Caco-2 (cell line): ENCODE measurements at regions not wholly inside any gene's neighbourhood (a gene's known extent, or its start where the extent isn't known, plus 50 kb on each side); places are given as distances from the start of the nearest gene placed in this dataset.

ENCODE experiments used
- BruUV-seq: library from RNA; stranded (reverse); fragments of 400-500 nt; replicated peaks from 2 replicates; lab custom pipeline; 2021; lab: Mats Ljungman, UMichigan
- CTCF ChIA-PET: fragments of 300-600 bp; sonication (Branson Sonifier 250); formaldehyde crosslinking; loops from one replicate; lab custom pipeline; 2022; ENCODE audit warnings: antibody characterized with exemption; lab: Charles Lee
- POLR2A ChIA-PET: fragments of 300-600 bp; sonication (Branson Sonifier 250); formaldehyde crosslinking; loops from one replicate; lab custom pipeline; 2022; ENCODE audit warnings: antibody characterized with exemption; lab: Charles Lee
- DNase-seq, 2 experiments: peaks; one replicate each; pipeline versions ENCODE4 v3.0.0 to v3.0.0-alpha.2; 2020 to 2022
- H3K27me3 ChIP-seq: replicated peaks from 2 replicates; pipeline ENCODE4 v1.6.0; 2011; ENCODE audit warnings: low read length; ENCODE audit not compliant: control insufficient read depth, insufficient read depth
- H3K36me3 ChIP-seq: 2 replicates; pipeline ENCODE4 v1.5.1; 2011; ENCODE audit warnings: low read length; ENCODE audit not compliant: control insufficient read depth, insufficient read depth
- H3K4me1 ChIP-seq: fragments of 250-450 bp; sonication (Bioruptor Pico); 2 replicates; pipeline ENCODE4 v1.5.1; 2020; ENCODE audit warnings: mild to moderate bottlenecking
- H3K4me3 ChIP-seq: 2 replicates; pipeline ENCODE4 v1.5.1; 2011; ENCODE audit warnings: low read depth, mild to moderate bottlenecking, control low read depth, low read length
- H3K9me3 ChIP-seq: fragments of 250-450 bp; sonication (Bioruptor Pico); 2 replicates; pipeline ENCODE4 v1.5.1; 2020; ENCODE audit warnings: mild to moderate bottlenecking, moderate library complexity
- H3K27ac Mint-ChIP-seq: one replicate; pipeline ENCODE4 v1.8.0; 2022; ENCODE audit warnings: mixed read lengths; ENCODE audit not compliant: unreplicated experiment
- H3K27me3 Mint-ChIP-seq: one replicate; pipeline ENCODE4 v1.8.0; 2022; ENCODE audit warnings: mixed read lengths; ENCODE audit not compliant: insufficient read depth, unreplicated experiment
- H3K36me3 Mint-ChIP-seq: one replicate; pipeline ENCODE4 v1.8.0; 2022; ENCODE audit warnings: mild to moderate bottlenecking, mixed read lengths; ENCODE audit not compliant: insufficient read depth, unreplicated experiment
- H3K4me1 Mint-ChIP-seq: one replicate; pipeline ENCODE4 v1.8.0; 2022; ENCODE audit warnings: low read depth, mixed read lengths; ENCODE audit not compliant: unreplicated experiment
- H3K4me3 Mint-ChIP-seq: one replicate; pipeline ENCODE4 v1.8.0; 2022; ENCODE audit warnings: mild to moderate bottlenecking, moderate library complexity, mixed read lengths; ENCODE audit not compliant: unreplicated experiment
- H3K9me3 Mint-ChIP-seq: one replicate; pipeline ENCODE4 v1.8.0; 2022; ENCODE audit warnings: mixed read lengths; ENCODE audit not compliant: unreplicated experiment
- CTCF ChIP-seq, 2 experiments: fragments of 200-600 bp in 1 of 2; IDR thresholded peaks; 1 replicate in 1 of 2; 2 replicates in 1 of 2; pipeline versions ENCODE4 v1.5.1 to v1.8.0; 2011 to 2022; ENCODE audit warnings: antibody characterized with exemption in 1 of 2, control low read depth in 1 of 2, inconsistent platforms in 1 of 2, low read depth in 1 of 2, low read length in 1 of 2, mild to moderate bottlenecking in 1 of 2, moderate library complexity in 1 of 2; ENCODE audit not compliant: insufficient read depth in 1 of 2, severe bottlenecking in 1 of 2, unreplicated experiment in 1 of 2
- intact Hi-C: fragments of 100-400 bp; cut with micrococcal nuclease; formaldehyde crosslinking; loops from one replicate; pipeline ENCODE4 v1.10.0; 2022; ENCODE audit not compliant: unreplicated experiment

- Histone ChIP-seq H3K4me3 (no peak overlapping the region), H3K4me1 (no peaks in the 10 kb centered on the region), H3K27me3 (no peaks in the 10 kb centered on the region), H3K36me3 (no peaks in the 10 kb centered on the region), H3K9me3 (no peaks in the 10 kb centered on the region)
- no peaks in the 10 kb centered on the region for H3K27me3 Mint-ChIP-seq
- intact Hi-C loops, result no loop called here
- no peaks in the 10 kb centered on the region for H3K4me1 Mint-ChIP-seq
- BruUV-seq, result no TSS peak
- DNase-seq, result no peak
- POLR2A ChIA-PET, result no interaction called here
- TF ChIP-seq CTCF (IDR thresholded peaks at IDR 0.05; ENCODE audit: insufficient read depth in 1 of 2, low read depth in 1 of 2, low read length in 1 of 2, severe bottlenecking in 1 of 2, unreplicated experiment in 1 of 2), result no peak
- H3K36me3 Mint-ChIP-seq, result no peaks in the 10 kb centered on the region
- H3K9me3 Mint-ChIP-seq, result peaks cover 10% of the 10 kb centered on the region
- CTCF ChIA-PET, result no interaction called here
- no peak overlapping the region for H3K27ac Mint-ChIP-seq
- no peak overlapping the region for H3K4me3 Mint-ChIP-seq
These were observed 1335.6 kb downstream of the AACS start for GRCh38 chr12:126400831-126401230.

GRCh38 chr12:126404293-126404881 is 1339.2 kb downstream of the AACS start:
- Histone ChIP-seq H3K9me3 (no peaks in the 10 kb centered on the region), H3K36me3 (no peaks in the 10 kb centered on the region), H3K27me3 (no peaks in the 10 kb centered on the region), H3K4me1 (no peaks in the 10 kb centered on the region), H3K4me3 (no peak overlapping the region)
- H3K4me1 Mint-ChIP-seq, result no peaks in the 10 kb centered on the region
- H3K36me3 Mint-ChIP-seq, result no peaks in the 10 kb centered on the region
- TF ChIP-seq CTCF (IDR thresholded peaks at IDR 0.05; ENCODE audit: insufficient read depth in 1 of 2, low read depth in 1 of 2, low read length in 1 of 2, severe bottlenecking in 1 of 2, unreplicated experiment in 1 of 2), result no peak
- CTCF ChIA-PET, result no interaction called here
- DNase-seq, result no peak
- BruUV-seq, result no TSS peak
- intact Hi-C loops, result no loop called here
- H3K27ac Mint-ChIP-seq, result no peak overlapping the region
- no peaks in the 10 kb centered on the region for H3K27me3 Mint-ChIP-seq
- H3K4me3 Mint-ChIP-seq, result no peak overlapping the region
- POLR2A ChIA-PET, result no interaction called here
- H3K9me3 Mint-ChIP-seq, result peaks cover 5% of the 10 kb centered on the region

GRCh38 chr12:126418400-126418799 is 1353.2 kb downstream of the AACS start:
- H3K4me3 ChIP-seq, result no peak overlapping the region
- no peaks in the 10 kb centered on the region for H3K4me1 Mint-ChIP-seq
- no peaks in the 10 kb centered on the region for H3K9me3 ChIP-seq
- no TSS peak for BruUV-seq
- no peak overlapping the region for H3K27ac Mint-ChIP-seq
- H3K9me3 Mint-ChIP-seq, result peaks cover 10% of the 10 kb centered on the region
- TF ChIP-seq CTCF (IDR thresholded peaks at IDR 0.05; ENCODE audit: insufficient read depth in 1 of 2, low read depth in 1 of 2, low read length in 1 of 2, severe bottlenecking in 1 of 2, unreplicated experiment in 1 of 2), result no peak
- POLR2A ChIA-PET, result no interaction called here
- H3K36me3 ChIP-seq, result no peaks in the 10 kb centered on the region
- no peak overlapping the region for H3K4me3 Mint-ChIP-seq
- H3K36me3 Mint-ChIP-seq, result no peaks in the 10 kb centered on the region
- H3K27me3 ChIP-seq, result no peaks in the 10 kb centered on the region
- CTCF ChIA-PET, result no interaction called here
- DNase-seq, result no peak
- no peaks in the 10 kb centered on the region for H3K27me3 Mint-ChIP-seq
- H3K4me1 ChIP-seq, result no peaks in the 10 kb centered on the region
- intact Hi-C loops, result no loop called here
